ENCODE measurements at regions not wholly inside any gene's neighbourhood (a gene's known extent, or its start where the extent isn't known, plus 50 kb on each side); places are given as distances from the start of the nearest gene placed in this dataset.

GRCh38 chr7:26593393-26593792, 271.0 kb downstream of the SKAP2 start:
- no peak for DNase-seq
- H3K27me3 ChIP-seq: no peaks in the 10 kb centered on the region; the same call in 1 of the 2 replicates
- H3K4me1 ChIP-seq: no peaks in the 10 kb centered on the region
- no peak for TF ChIP-seq CTCF (IDR thresholded peaks at IDR 0.05; ENCODE audit: low read depth, low read length)
- H3K4me3 ChIP-seq (ENCODE audit: low read depth, low read length): no peak overlapping the region
- no peaks in the 10 kb centered on the region for H3K36me3 ChIP-seq
- H3K9me3 ChIP-seq: no peaks in the 10 kb centered on the region

GRCh38 chr7:26593896-26594295, 270.5 kb downstream of the SKAP2 start:
- no peaks in the 10 kb centered on the region for H3K4me1 ChIP-seq
- no peaks in the 10 kb centered on the region for H3K36me3 ChIP-seq
- no peak for TF ChIP-seq CTCF (IDR thresholded peaks at IDR 0.05; ENCODE audit: low read depth, low read length)
- H3K4me3 ChIP-seq (ENCODE audit: low read depth, low read length): no peak overlapping the region
- no peaks in the 10 kb centered on the region for H3K9me3 ChIP-seq
- no peak for DNase-seq
- H3K27me3 ChIP-seq: no peaks in the 10 kb centered on the region; the same call in 1 of the 2 replicates

GRCh38 chr7:26594553-26594952, 269.8 kb downstream of the SKAP2 start:
- no peaks in the 10 kb centered on the region for H3K4me1 ChIP-seq
- no peak for DNase-seq
- H3K27me3 ChIP-seq: no peaks in the 10 kb centered on the region; the same call in 1 of the 2 replicates
- H3K4me3 ChIP-seq (ENCODE audit: low read depth, low read length): no peak overlapping the region
- H3K36me3 ChIP-seq: no peaks in the 10 kb centered on the region
- no peak for TF ChIP-seq CTCF (IDR thresholded peaks at IDR 0.05; ENCODE audit: low read depth, low read length)
- H3K9me3 ChIP-seq: no peaks in the 10 kb centered on the region

- Histone ChIP-seq H3K4me1 (no peaks in the 10 kb centered on the region), H3K27me3 (no peaks in the 10 kb centered on the region; the same call in 1 of the 2 replicates), H3K36me3 (no peaks in the 10 kb centered on the region), H3K4me3 (ENCODE audit: low read depth, low read length) (no peak overlapping the region), H3K9me3 (no peaks in the 10 kb centered on the region)
- DNase-seq: no peak
- no peak for TF ChIP-seq CTCF (IDR thresholded peaks at IDR 0.05; ENCODE audit: low read depth, low read length)
Measured at GRCh38 chr7:26598867-26599266, 265.5 kb downstream of the SKAP2 start.

- Histone ChIP-seq H3K4me1 (no peaks in the 10 kb centered on the region), H3K9me3 (no peaks in the 10 kb centered on the region), H3K36me3 (no peaks in the 10 kb centered on the region), H3K4me3 (ENCODE audit: low read depth, low read length) (no peak overlapping the region), H3K27me3 (no peaks in the 10 kb centered on the region)
- TF ChIP-seq CTCF (IDR thresholded peaks at IDR 0.05; ENCODE audit: low read depth, low read length): no peak
- DNase-seq: no peak
Measured at GRCh38 chr7:26599982-26600381, 264.4 kb downstream of the SKAP2 start.

GRCh38 chr7:26600411-26600810, 264.0 kb downstream of the SKAP2 start:
- DNase-seq: no peak
- Histone ChIP-seq H3K9me3 (no peaks in the 10 kb centered on the region), H3K36me3 (no peaks in the 10 kb centered on the region), H3K4me3 (ENCODE audit: low read depth, low read length) (no peak overlapping the region), H3K27me3 (no peaks in the 10 kb centered on the region), H3K4me1 (no peaks in the 10 kb centered on the region)
- no peak for TF ChIP-seq CTCF (IDR thresholded peaks at IDR 0.05; ENCODE audit: low read depth, low read length)

Measured in BE2C (cell line).